SKM-1 (cell line): ENCODE measurements at regions not wholly inside any gene's neighbourhood (a gene's known extent, or its start where the extent isn't known, plus 50 kb on each side); places are given as distances from the start of the nearest gene placed in this dataset.
"Not testable (repeated sequence)": the region's sequence is repeated elsewhere in the genome, so short reads cannot be mapped to it uniquely, and the experiment has no call there.

ENCODE experiments used
- DNase-seq: peaks from one replicate; lab custom pipeline; 2025; ENCODE audit not compliant: unreplicated experiment; lab: John Stamatoyannopoulos, UW

- no peak for DNase-seq
Observed at GRCh38 chr10:118805146-118805545, 50.4 kb upstream of the CACUL1 start.

DNA sequence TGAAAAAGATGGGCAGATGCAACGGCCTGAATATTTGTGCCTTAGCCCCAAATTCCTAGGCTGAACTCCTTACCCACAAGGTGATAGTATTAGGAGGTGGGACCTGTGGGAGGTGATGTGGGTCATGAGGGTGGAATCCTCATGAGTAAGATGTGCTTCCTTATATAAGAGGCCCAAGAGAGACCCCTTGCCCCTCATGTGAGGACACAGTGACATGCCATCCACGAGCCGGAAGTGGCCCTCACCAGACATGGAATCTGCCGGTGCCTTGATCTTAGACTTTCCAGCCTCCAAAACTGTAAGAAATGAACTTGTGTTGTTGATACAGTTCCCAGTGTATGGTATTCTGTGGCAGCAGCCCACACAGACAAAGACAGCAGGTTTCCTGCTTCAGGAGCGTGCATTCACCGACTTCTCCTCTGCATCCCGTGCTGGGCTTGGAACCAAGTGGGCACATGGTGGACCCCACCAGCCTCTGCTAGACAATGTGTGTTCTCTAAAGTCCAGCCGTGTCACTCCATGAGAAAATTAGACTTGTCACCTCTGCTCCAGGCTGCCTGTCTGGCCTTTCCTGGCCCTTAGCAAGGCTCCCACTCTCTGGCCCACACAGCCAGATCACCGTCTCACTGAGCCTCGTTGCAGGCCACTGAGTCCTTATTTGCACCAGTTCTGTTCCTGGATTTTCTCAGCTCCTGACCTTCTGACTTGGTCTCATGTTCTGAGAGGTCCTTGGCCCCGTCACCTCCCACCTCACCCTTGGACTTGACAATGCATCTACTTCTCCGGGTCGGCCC lies 52.9 kb upstream of the CACUL1 start:
- DNase-seq = no peak

DNA sequence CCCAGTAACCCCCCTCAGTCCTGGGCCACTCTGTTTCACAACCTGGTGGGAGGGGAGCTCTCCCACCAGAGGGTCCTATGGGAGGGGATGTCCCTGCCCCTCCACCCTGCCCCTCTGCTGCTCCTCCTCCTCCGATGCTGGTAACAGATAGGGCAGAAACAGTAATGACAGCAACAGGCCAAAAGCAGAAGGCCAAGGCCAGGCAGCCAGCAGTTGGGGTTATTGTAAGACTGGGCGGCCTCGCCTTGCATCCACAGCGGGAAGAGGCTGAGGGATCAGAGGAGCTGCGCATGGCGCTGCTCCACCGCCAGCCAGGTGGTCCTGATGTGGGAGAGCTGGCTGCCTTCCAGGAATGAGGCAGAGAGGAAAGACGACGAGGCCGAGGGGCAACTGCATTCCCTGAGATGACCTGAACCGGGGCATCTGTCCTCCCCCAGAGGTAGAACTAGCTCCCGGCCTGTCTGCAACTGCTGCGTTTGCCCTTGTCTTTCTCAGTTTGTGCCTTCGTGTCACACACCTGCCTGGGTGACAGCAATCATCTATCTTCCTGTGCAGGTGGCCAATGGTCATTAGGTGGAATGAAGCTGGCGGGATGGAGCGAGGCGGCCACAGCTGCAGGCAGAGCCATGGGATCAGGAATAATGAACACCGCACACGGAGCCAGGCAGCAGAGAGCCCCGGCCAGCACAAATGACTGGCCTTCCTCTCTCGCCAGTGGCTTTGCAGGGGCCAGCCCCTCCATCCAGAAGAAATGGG lies 54.0 kb upstream of the CACUL1 start:
- DNase-seq = no peak

DNA sequence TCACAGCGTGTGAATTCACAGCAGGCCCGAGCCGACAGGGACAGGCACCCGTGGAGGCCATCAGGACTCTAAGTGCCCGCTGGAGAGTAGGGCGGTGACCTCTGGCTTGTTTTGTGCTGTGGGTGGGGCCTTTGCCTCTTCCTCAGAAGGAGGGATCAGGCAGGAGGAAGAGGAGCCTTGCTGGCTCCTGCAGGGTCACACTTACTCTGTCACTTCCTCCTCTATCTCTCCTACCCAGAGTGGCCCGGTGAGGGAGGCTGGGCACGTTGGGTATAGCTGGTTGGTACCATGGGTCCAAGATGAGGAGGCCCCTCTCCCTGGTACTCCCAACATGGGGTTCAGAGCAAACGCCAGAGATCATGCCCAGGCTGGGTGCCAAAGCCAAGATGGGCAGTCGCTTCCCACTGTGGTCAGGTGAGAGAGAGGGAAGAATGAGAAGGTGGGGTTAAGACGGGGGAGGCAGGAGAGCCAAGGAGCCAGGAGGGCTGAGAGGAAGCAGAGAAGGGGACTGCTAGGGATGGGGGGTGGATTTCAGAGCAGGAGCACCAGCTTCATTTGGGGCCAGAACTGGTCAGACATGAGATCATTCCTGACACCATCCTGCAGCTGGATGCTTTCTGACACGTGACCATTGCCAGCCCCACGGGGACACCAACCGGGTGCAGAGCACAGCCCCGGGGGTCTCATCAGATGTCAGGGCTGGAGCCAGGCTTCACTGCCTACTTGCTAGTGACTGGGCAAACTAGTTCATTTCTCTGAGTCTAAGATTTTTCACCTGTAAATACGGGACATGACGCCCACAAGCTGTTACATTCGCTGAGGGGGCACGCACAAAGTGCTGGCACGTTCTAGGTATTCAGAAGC lies 54.8 kb upstream of the CACUL1 start:
- peak; percentile 48 for DNase-seq

DNA sequence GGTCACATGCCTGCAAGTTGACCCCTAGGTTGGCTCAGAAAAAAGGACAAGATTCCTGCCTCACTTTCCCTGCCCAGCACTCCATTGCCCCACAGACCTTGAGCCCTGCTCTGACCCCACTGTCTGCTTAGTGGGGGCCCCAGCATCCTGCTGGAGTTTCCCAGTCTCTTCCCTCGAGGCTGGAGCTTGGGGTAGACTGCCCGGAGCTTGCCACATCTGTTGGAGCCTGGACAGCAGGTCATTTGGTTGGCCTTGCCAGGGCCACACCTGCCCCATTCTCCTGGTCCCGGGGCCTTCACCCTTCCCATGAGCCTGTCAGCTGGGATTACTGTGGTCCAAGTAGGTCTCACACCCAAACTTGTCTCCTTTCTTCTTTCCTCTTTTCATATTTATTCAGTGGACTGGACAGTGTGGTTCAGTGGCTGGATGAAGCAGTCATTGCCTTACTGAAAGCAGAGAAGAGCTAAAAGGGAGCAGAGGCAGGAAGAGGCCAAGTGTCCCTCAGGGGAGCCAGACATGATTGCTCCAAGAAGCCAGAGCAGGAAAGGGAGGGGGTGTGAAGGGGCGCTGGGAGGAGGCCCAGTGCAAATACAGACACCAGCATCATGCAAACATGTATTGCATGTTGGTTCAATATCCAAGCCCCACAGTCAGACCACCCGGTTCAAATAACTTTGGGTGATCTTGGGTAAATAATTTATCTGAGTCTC lies 56.2 kb upstream of the CACUL1 start:
- no peak for DNase-seq

GRCh38 chr10:118811675-118812392 lies 57.1 kb upstream of the CACUL1 start:
- no peak for DNase-seq

- no peak for DNase-seq
Observed at GRCh38 chr10:118812393-118812740, 57.6 kb upstream of the CACUL1 start.

DNA sequence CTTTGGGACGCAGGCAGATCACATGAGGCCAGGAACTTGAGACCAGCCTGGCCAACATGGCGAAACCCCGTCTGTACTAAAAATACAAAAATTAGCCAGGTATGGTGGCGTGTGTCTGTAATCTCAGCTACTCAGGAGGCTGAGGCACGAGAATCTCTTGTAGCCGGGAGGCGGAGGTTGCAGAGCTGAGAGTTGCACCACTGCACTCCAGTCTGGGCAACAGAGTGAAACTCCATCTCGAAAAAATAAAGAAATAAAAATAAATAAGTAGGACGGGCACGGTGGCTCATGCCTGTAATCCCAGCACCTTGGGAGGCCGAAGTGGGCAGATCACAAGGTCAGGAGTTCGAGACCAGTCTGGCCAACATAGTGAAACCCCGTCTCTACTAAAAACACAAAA lies 58.2 kb upstream of the CACUL1 start:
- DNase-seq = not testable (repeated sequence)

- no peak for DNase-seq
Observed at GRCh38 chr10:118816471-118817168, 61.9 kb upstream of the CACUL1 start.

DNA sequence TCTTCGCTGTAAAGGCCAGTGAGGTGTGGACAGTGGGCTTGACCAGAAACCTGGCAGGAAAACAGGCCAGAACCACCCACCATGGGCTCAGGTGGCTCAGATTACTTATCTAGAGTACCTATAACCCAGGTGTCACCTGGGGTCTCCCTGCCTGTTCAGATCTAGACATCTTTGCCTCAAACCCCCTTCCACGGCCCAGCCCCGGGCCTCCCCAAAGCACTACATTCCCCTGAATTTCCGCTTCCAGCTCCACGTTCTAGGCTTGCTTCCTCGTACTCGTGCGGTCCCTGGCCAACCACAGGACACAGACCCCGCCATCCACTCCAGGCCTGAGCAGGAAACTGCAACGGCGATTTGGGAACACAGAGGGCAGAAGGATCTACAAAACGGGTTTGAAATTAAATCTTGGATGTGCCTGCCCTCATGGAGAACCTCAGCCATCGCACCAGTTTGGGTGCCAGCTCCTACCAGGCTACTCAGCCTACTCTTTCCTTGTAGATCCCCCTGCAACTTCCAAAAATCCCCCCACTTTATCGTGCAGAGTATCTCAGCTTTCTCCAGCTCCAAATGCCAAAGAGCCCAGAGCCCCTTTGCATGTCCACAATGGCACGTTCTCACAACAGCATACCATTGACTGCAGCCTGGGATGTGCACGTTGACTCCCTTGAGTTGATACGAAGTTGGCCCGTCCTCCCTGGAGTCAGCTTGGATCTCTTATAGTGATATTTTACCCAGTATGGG lies 62.7 kb upstream of the CACUL1 start:
- DNase-seq = no peak

DNA sequence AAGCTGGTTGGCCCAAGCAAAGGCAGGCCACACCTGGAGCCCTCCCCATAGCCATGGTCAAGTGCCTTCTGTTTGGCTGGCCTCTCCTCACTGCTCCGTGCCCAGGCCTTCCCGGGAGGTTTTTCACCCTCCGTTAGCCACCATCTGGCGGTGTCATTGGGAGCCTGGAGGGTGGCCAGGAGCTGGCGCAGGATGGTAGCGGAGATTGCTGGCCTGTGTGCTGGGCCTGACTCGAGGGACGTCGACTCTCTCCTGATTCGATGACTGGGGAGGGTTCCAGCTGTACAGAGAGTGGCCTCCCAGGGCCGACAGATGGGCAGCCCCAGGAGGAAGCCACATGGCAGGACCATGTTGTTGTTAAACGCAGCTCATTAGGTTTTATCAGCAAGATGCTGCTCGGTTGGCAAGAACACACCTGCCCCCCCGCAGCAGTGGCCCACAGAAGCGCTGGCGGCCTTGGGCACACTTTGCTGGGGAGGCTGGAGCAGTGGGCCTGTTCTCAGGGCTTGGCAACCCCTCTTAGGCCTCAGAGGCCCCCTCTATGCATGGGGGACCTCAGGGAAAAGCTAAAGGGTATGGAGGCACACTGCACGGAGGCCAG lies 64.0 kb upstream of the CACUL1 start:
- no peak for DNase-seq

- DNase-seq = no peak
Observed at GRCh38 chr10:118820326-118821116, 65.8 kb upstream of the CACUL1 start.

- DNase-seq = no peak
Observed at GRCh38 chr10:118823256-118823907, 68.6 kb upstream of the CACUL1 start.

- no peak for DNase-seq
Observed at GRCh38 chr10:118827053-118827452, 72.3 kb upstream of the CACUL1 start.

GRCh38 chr10:118827466-118828155 lies 72.8 kb upstream of the CACUL1 start:
- DNase-seq = no peak

GRCh38 chr10:118832241-118832651 lies 77.5 kb upstream of the CACUL1 start:
- DNase-seq = peak; percentile 33

DNA sequence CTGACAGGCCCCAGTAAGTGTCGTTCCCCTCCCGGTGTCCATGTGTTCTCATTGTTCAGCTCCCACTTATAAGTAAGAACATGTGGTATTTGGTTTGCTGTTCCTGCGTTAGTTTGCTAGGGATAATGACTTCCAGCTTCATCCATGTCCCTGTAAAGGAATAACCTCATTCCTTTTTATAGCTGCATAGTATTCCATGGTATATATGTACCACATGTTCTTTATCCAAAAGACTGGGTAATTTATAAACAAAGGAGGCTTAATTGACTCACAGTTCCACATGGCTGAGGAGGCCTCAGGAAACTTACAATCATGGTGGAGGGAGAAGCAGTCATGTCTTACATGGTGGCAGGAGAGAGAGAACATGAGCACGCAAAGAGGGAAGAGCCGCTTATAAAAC lies 79.6 kb upstream of the CACUL1 start:
- not testable (repeated sequence) for DNase-seq
